SJCRH30 (cell line): ENCODE measurements at regions not wholly inside any gene's neighbourhood (a gene's known extent, or its start where the extent isn't known, plus 50 kb on each side); places are given as distances from the start of the nearest gene placed in this dataset.
"Not testable (repeated sequence)": the region's sequence is repeated elsewhere in the genome, so short reads cannot be mapped to it uniquely, and the experiment has no call there.

Source experiments
- DNase-seq, 2 experiments: peaks; one replicate each; pipeline ENCODE4 v3.0.0-alpha.2; 2015 to 2020
- H3K27ac ChIP-seq: fragments of 250-450 bp; sonication (Bioruptor Pico); 2 replicates; pipeline ENCODE4 v1.5.1; 2020; ENCODE audit warnings: mild to moderate bottlenecking, moderate library complexity
- H3K27me3 ChIP-seq: fragments of 250-450 bp; sonication (Bioruptor Pico); 2 replicates; pipeline ENCODE4 v1.5.1; 2020; ENCODE audit warnings: mild to moderate bottlenecking, moderate library complexity
- H3K36me3 ChIP-seq: fragments of 250-450 bp; sonication (Bioruptor Pico); 2 replicates; pipeline ENCODE4 v1.5.1; 2020; ENCODE audit warnings: mild to moderate bottlenecking, moderate library complexity
- H3K4me1 ChIP-seq: fragments of 250-450 bp; sonication (Bioruptor Pico); 2 replicates; pipeline ENCODE4 v1.5.1; 2020; ENCODE audit warnings: mild to moderate bottlenecking, moderate library complexity
- H3K4me3 ChIP-seq: fragments of 250-450 bp; sonication (Bioruptor Pico); 2 replicates; pipeline ENCODE4 v1.5.1; 2020; ENCODE audit warnings: mild to moderate bottlenecking, moderate library complexity
- H3K9me3 ChIP-seq: fragments of 250-450 bp; sonication (Bioruptor Pico); replicated peaks from 2 replicates; pipeline ENCODE4 v1.5.1; 2020; ENCODE audit warnings: mild to moderate bottlenecking, moderate library complexity

- Histone ChIP-seq H3K4me3 (no peak overlapping the region), H3K36me3 (no peaks in the 10 kb centered on the region), H3K27me3 (no peaks in the 10 kb centered on the region), H3K4me1 (no peaks in the 10 kb centered on the region), H3K9me3 (no peaks in the 10 kb centered on the region), H3K27ac (no peak overlapping the region)
- DNase-seq = no peak
Observed at GRCh38 chr2:142742371-142743214, 134.9 kb upstream of the KYNU start.

- no peak for DNase-seq
Observed at GRCh38 chr2:142741764-142742269, 135.6 kb upstream of the KYNU start.

GRCh38 chr2:142734770-142735169, 142.7 kb upstream of the KYNU start:
- Histone ChIP-seq H3K9me3 (no peaks in the 10 kb centered on the region), H3K4me1 (no peaks in the 10 kb centered on the region), H3K27ac (no peak overlapping the region), H3K4me3 (no peak overlapping the region), H3K27me3 (no peaks in the 10 kb centered on the region), H3K36me3 (no peaks in the 10 kb centered on the region)
- DNase-seq = no peak

More at GRCh38 chr2:142741764-142742269, 135.6 kb upstream of the KYNU start:
- Histone ChIP-seq H3K4me3 (no peak overlapping the region), H3K27me3 (no peaks in the 10 kb centered on the region), H3K4me1 (no peaks in the 10 kb centered on the region), H3K9me3 (no peaks in the 10 kb centered on the region), H3K36me3 (no peaks in the 10 kb centered on the region), H3K27ac (no peak overlapping the region)

- no peaks in the 10 kb centered on the region for H3K36me3 ChIP-seq
- H3K27ac ChIP-seq = no peak overlapping the region
- H3K27me3 ChIP-seq = no peaks in the 10 kb centered on the region
- no peak overlapping the region for H3K4me3 ChIP-seq
- H3K9me3 ChIP-seq = no peaks in the 10 kb centered on the region
- H3K4me1 ChIP-seq = no peaks in the 10 kb centered on the region
- no peak for DNase-seq
Observed at GRCh38 chr2:142734231-142734630, 143.2 kb upstream of the KYNU start.

GRCh38 chr2:142729814-142730213, 147.7 kb upstream of the KYNU start:
- not testable (repeated sequence) for H3K9me3 ChIP-seq, H3K27me3 ChIP-seq, DNase-seq, H3K4me1 ChIP-seq, H3K36me3 ChIP-seq, H3K4me3 ChIP-seq, H3K27ac ChIP-seq

GRCh38 chr2:142727821-142728478, 149.5 kb upstream of the KYNU start:
- H3K27ac ChIP-seq, H3K4me3 ChIP-seq, H3K27me3 ChIP-seq, DNase-seq, H3K4me1 ChIP-seq, H3K36me3 ChIP-seq, H3K9me3 ChIP-seq: not testable (repeated sequence)

- no peak overlapping the region for H3K27ac ChIP-seq
- no peaks in the 10 kb centered on the region for H3K36me3 ChIP-seq
- H3K4me1 ChIP-seq = no peaks in the 10 kb centered on the region
- no peak overlapping the region for H3K4me3 ChIP-seq
- no peak for DNase-seq
- H3K27me3 ChIP-seq = no peaks in the 10 kb centered on the region
- H3K9me3 ChIP-seq = no peaks in the 10 kb centered on the region
Observed at GRCh38 chr2:142725386-142725785, 152.1 kb upstream of the KYNU start.

GRCh38 chr2:142724713-142725349, 152.6 kb upstream of the KYNU start:
- Histone ChIP-seq H3K4me1 (no peaks in the 10 kb centered on the region), H3K4me3 (no peak overlapping the region), H3K27ac (no peak overlapping the region), H3K9me3 (no peaks in the 10 kb centered on the region), H3K27me3 (no peaks in the 10 kb centered on the region), H3K36me3 (no peaks in the 10 kb centered on the region)
- DNase-seq = no peak

- no peaks in the 10 kb centered on the region for H3K36me3 ChIP-seq
- DNase-seq = no peak
- no peaks in the 10 kb centered on the region for H3K27me3 ChIP-seq
- H3K9me3 ChIP-seq = no peaks in the 10 kb centered on the region
- H3K4me3 ChIP-seq = no peak overlapping the region
- no peak overlapping the region for H3K27ac ChIP-seq
- no peaks in the 10 kb centered on the region for H3K4me1 ChIP-seq
Observed at GRCh38 chr2:142724186-142724585, 153.3 kb upstream of the KYNU start.

- no peak for DNase-seq
Observed at GRCh38 chr2:142723236-142723635, 154.2 kb upstream of the KYNU start.

GRCh38 chr2:142722569-142722968, 154.9 kb upstream of the KYNU start:
- H3K27me3 ChIP-seq = no peaks in the 10 kb centered on the region
- no peaks in the 10 kb centered on the region for H3K9me3 ChIP-seq
- H3K36me3 ChIP-seq = no peaks in the 10 kb centered on the region
- no peak overlapping the region for H3K27ac ChIP-seq
- H3K4me1 ChIP-seq = no peaks in the 10 kb centered on the region
- H3K4me3 ChIP-seq = no peak overlapping the region
- DNase-seq = no peak

More at GRCh38 chr2:142723236-142723635, 154.2 kb upstream of the KYNU start:
- Histone ChIP-seq H3K27me3 (no peaks in the 10 kb centered on the region), H3K27ac (no peak overlapping the region), H3K9me3 (no peaks in the 10 kb centered on the region), H3K4me3 (no peak overlapping the region), H3K4me1 (no peaks in the 10 kb centered on the region), H3K36me3 (no peaks in the 10 kb centered on the region)

- H3K27me3 ChIP-seq = no peaks in the 10 kb centered on the region
- H3K4me3 ChIP-seq = no peak overlapping the region
- H3K4me1 ChIP-seq = no peaks in the 10 kb centered on the region
- no peak for DNase-seq
- H3K27ac ChIP-seq = no peak overlapping the region
- no peaks in the 10 kb centered on the region for H3K9me3 ChIP-seq
- no peaks in the 10 kb centered on the region for H3K36me3 ChIP-seq
Observed at GRCh38 chr2:142722086-142722485, 155.4 kb upstream of the KYNU start.

GRCh38 chr2:142721015-142721414, 156.4 kb upstream of the KYNU start:
- Histone ChIP-seq H3K9me3 (no peaks in the 10 kb centered on the region), H3K4me3 (no peak overlapping the region), H3K27ac (no peak overlapping the region), H3K4me1 (no peaks in the 10 kb centered on the region), H3K36me3 (no peaks in the 10 kb centered on the region), H3K27me3 (no peaks in the 10 kb centered on the region)
- no peak for DNase-seq

GRCh38 chr2:142718576-142719155, 158.8 kb upstream of the KYNU start:
- Histone ChIP-seq H3K4me1 (no peaks in the 10 kb centered on the region), H3K9me3 (no peaks in the 10 kb centered on the region), H3K4me3 (no peak overlapping the region), H3K27me3 (no peaks in the 10 kb centered on the region), H3K36me3 (no peaks in the 10 kb centered on the region), H3K27ac (no peak overlapping the region)
- no peak for DNase-seq
